WTC11 (cell line): ENCODE measurements at regions not wholly inside any gene's neighbourhood (a gene's known extent, or its start where the extent isn't known, plus 50 kb on each side); places are given as distances from the start of the nearest gene placed in this dataset.

Experiments used
- ATAC-seq: fragments of 200-7000 bp; cut with Tn5 transposase; 2 replicates; pipeline ENCODE4 v1.10.0; 2021; ENCODE audit warnings: mild to moderate bottlenecking, moderate library complexity
- CTCF ChIA-PET: fragments of 300-600 bp; sonication (Branson Sonifier 250); formaldehyde crosslinking; loops from one replicate; lab custom pipeline; 2021; ENCODE audit warnings: antibody characterized with exemption; lab: Charles Lee
- POLR2A ChIA-PET: fragments of 350-600 bp; sonication (Branson Sonifier 250); formaldehyde crosslinking; loops from one replicate; lab custom pipeline; 2021; ENCODE audit warnings: antibody characterized with exemption; lab: Charles Lee
- DNase-seq: peaks from one replicate; pipeline ENCODE4 v3.0.0; 2021; ENCODE audit warnings: low spot score
- H3K27ac Mint-ChIP-seq: 2 replicates; pipeline ENCODE4 v1.8.0; 2021; ENCODE audit warnings: mixed read lengths
- H3K27me3 Mint-ChIP-seq: 2 replicates; pipeline ENCODE4 v1.8.0; 2021; ENCODE audit warnings: low read depth, mild to moderate bottlenecking, moderate library complexity, mixed read lengths
- H3K36me3 Mint-ChIP-seq: 2 replicates; pipeline ENCODE4 v1.8.0; 2021; ENCODE audit warnings: mixed read lengths
- H3K4me1 Mint-ChIP-seq: 2 replicates; pipeline ENCODE4 v1.8.0; 2022; ENCODE audit warnings: mixed read lengths
- H3K4me3 Mint-ChIP-seq: 2 replicates; pipeline ENCODE4 v1.8.0; 2021; ENCODE audit warnings: mild to moderate bottlenecking, moderate library complexity, mixed read lengths
- H3K9me3 Mint-ChIP-seq: 2 replicates; pipeline ENCODE4 v1.8.0; 2021; ENCODE audit warnings: mixed read lengths
- ARID4B ChIP-seq: sonication (generic); formaldehyde crosslinking; IDR thresholded peaks from 2 replicates; pipeline ENCODE4 v1.8.0; 2023; ENCODE audit warnings: missing genetic modification reagents, mild to moderate bottlenecking, borderline replicate concordance
- CBFB ChIP-seq: sonication (generic); formaldehyde crosslinking; IDR thresholded peaks from 2 replicates; pipeline ENCODE4 v1.8.1; 2022; ENCODE audit warnings: mild to moderate bottlenecking, low read depth, missing genetic modification reagents
- CREM ChIP-seq: sonication (generic); formaldehyde crosslinking; IDR thresholded peaks from 2 replicates; pipeline ENCODE4 v1.8.1; 2022; ENCODE audit warnings: mild to moderate bottlenecking, missing genetic modification reagents, moderate library complexity
- CTCF ChIP-seq: fragments of 200-600 bp; IDR thresholded peaks from 2 replicates; pipeline ENCODE4 v1.8.0; 2022; ENCODE audit warnings: antibody characterized with exemption
- E2F5 ChIP-seq: sonication (generic); formaldehyde crosslinking; IDR thresholded peaks from 2 replicates; pipeline ENCODE4 v1.8.1; 2022; ENCODE audit warnings: mild to moderate bottlenecking, moderate library complexity, missing genetic modification reagents
- ERG ChIP-seq: fragments of 250-450 bp; sonication (Bioruptor Pico); IDR thresholded peaks from 2 replicates; pipeline ENCODE4 v1.8.0; 2021; ENCODE audit warnings: mild to moderate bottlenecking
- HMGXB4 ChIP-seq: sonication (generic); formaldehyde crosslinking; IDR thresholded peaks from 2 replicates; pipeline ENCODE4 v1.8.1; 2023; ENCODE audit warnings: mild to moderate bottlenecking, moderate library complexity, missing genetic modification reagents
- IRF2 ChIP-seq: sonication (generic); formaldehyde crosslinking; IDR thresholded peaks from 2 replicates; pipeline ENCODE4 v1.8.0; 2022; ENCODE audit warnings: low read depth, missing genetic modification reagents, borderline replicate concordance
- JUN ChIP-seq: sonication (generic); formaldehyde crosslinking; IDR thresholded peaks from 2 replicates; pipeline ENCODE4 v1.8.0; 2023; ENCODE audit warnings: mild to moderate bottlenecking, missing genetic modification reagents
- NR3C1 ChIP-seq: sonication (generic); formaldehyde crosslinking; conservative IDR thresholded peaks from 2 replicates; pipeline ENCODE4 v1.8.1; 2023; ENCODE audit warnings: low read depth, mild to moderate bottlenecking, missing genetic modification reagents
- SP1 ChIP-seq: sonication (generic); formaldehyde crosslinking; conservative IDR thresholded peaks from 2 replicates; pipeline ENCODE4 v1.8.1; 2022; ENCODE audit warnings: missing genetic modification reagents
- TEAD4 ChIP-seq: sonication (generic); formaldehyde crosslinking; IDR thresholded peaks from 2 replicates; pipeline ENCODE4 v1.8.0; 2022; ENCODE audit warnings: mild to moderate bottlenecking, missing genetic modification reagents
- ZBTB43 ChIP-seq: sonication (generic); formaldehyde crosslinking; IDR thresholded peaks from 2 replicates; pipeline ENCODE4 v1.8.1; 2023; ENCODE audit warnings: mild to moderate bottlenecking, missing genetic modification reagents
- ZMAT4 ChIP-seq: fragments of 250-450 bp; sonication (Bioruptor Pico); IDR thresholded peaks from 2 replicates; pipeline ENCODE4 v1.9.0; 2021; ENCODE audit warnings: mild to moderate bottlenecking
- ZNF219 ChIP-seq: sonication (generic); formaldehyde crosslinking; IDR thresholded peaks from 2 replicates; pipeline ENCODE4 v1.8.0; 2023; ENCODE audit warnings: missing genetic modification reagents, mild to moderate bottlenecking, borderline replicate concordance

GRCh38 chr22:22820076-22820475, 67.5 kb upstream of the IGLL5 start:
- TF ChIP-seq ERG (no peak), CREM (CRISPR knock-in tag) (no peak), CTCF (no peak), ZMAT4 (no peak), NR3C1 (CRISPR knock-in tag) (no peak), TEAD4 (no peak), SP1 (CRISPR knock-in tag) (no peak), JUN (CRISPR knock-in tag) (no peak), ZNF219 (CRISPR knock-in tag) (no peak), ZBTB43 (CRISPR knock-in tag) (no peak), CBFB (CRISPR knock-in tag) (no peak), ARID4B (CRISPR knock-in tag) (no peak), IRF2 (CRISPR knock-in tag) (no peak), HMGXB4 (no peak), E2F5 (CRISPR knock-in tag) (no peak)
- DNase-seq, result no peak
- no peaks in the 10 kb centered on the region for H3K9me3 Mint-ChIP-seq
- CTCF ChIA-PET, result interaction anchor here (0.6 to 2.4 kb wide), 5 partner anchors 10 to 140 kb away, joined by 3 to 7 read pairs (median 4); no protein-coding TSS in a partner anchor
- H3K27me3 Mint-ChIP-seq, result peaks cover 95% of the 10 kb centered on the region
- no peak overlapping the region for H3K4me3 Mint-ChIP-seq
- H3K4me1 Mint-ChIP-seq, result no peaks in the 10 kb centered on the region
- POLR2A ChIA-PET, result no interaction called here
- H3K27ac Mint-ChIP-seq, result no peak overlapping the region
- no peak for ATAC-seq
- H3K36me3 Mint-ChIP-seq, result no peaks in the 10 kb centered on the region
